K562 (cell line): ENCODE measurements at regions not wholly inside any gene's neighbourhood (a gene's known extent, or its start where the extent isn't known, plus 50 kb on each side); places are given as distances from the start of the nearest gene placed in this dataset.

Source experiments
- BCLAF1 ChIP-seq, 2 experiments: fragments of 450-650 bp in 1 of 2; IDR thresholded peaks; 2 replicates each; pipeline ENCODE4 v1.6.1; 2011 to 2017; ENCODE audit warnings: low read depth in 2 of 2, antibody characterized with exemption in 1 of 2, borderline replicate concordance in 1 of 2, low read length in 1 of 2, mild to moderate bottlenecking in 1 of 2, mixed read lengths in 1 of 2; ENCODE audit not compliant: control insufficient read depth in 1 of 2
- CBX5 ChIP-seq: IDR thresholded peaks from 2 replicates; pipeline ENCODE4 v1.6.1; 2014; ENCODE audit warnings: low read depth, borderline replicate concordance
- CGGBP1 ChIP-seq: fragments of 250-450 bp; sonication (Bioruptor Pico); IDR thresholded peaks from 2 replicates; pipeline ENCODE4 v1.9.0; 2021; ENCODE audit warnings: mild to moderate bottlenecking
- HMGXB4 ChIP-seq: sonication (generic); formaldehyde crosslinking; IDR thresholded peaks from 2 replicates; pipeline ENCODE4 v1.8.1; 2023; ENCODE audit warnings: mild to moderate bottlenecking, missing genetic modification reagents
- MXD1 ChIP-seq: fragments of 250-450 bp; sonication (Bioruptor Pico); IDR thresholded peaks from 2 replicates; pipeline ENCODE4 v1.8.0; 2021; ENCODE audit warnings: borderline replicate concordance, mild to moderate bottlenecking, moderate library complexity; ENCODE audit not compliant: poor library complexity, severe bottlenecking
- RFX1 ChIP-seq: fragments of 450-650 bp; IDR thresholded peaks from 2 replicates; pipeline ENCODE4 v1.6.1; 2016; ENCODE audit warnings: mild to moderate bottlenecking, moderate library complexity
- RREB1 ChIP-seq: fragments of 250-450 bp; sonication (Bioruptor Pico); IDR thresholded peaks from 2 replicates; pipeline ENCODE4 v1.4.0; 2020
- SMARCB1 ChIP-seq: IDR thresholded peaks from 2 replicates; pipeline ENCODE4 v1.6.1; 2011; ENCODE audit warnings: improper control_type of control experiment, low read depth; ENCODE audit not compliant: insufficient read length
- TF ChIP-seq, protein P1 (sequence below), 3 experiments: fragments of 200-800 bp in 1 of 3; fragments of 250-450 bp in 1 of 3; fragments of 450-650 bp in 1 of 3; sonication (Bioruptor Pico) in 1 of 3; sonication (Bioruptor generic) in 1 of 3; formaldehyde crosslinking in 1 of 3; IDR thresholded peaks; 2 replicates each; pipeline versions ENCODE4 v1.6.1 to v1.8.0; 2016 to 2022; ENCODE audit warnings: mild to moderate bottlenecking in 2 of 3, missing genetic modification characterization in 2 of 3, missing compliant biosample characterization in 1 of 3, moderate library complexity in 1 of 3

GRCh38 chr20:53829724-53830521 is 236.3 kb upstream of the ZNF217 start (continued):
- TF ChIP-seq BCLAF1 (IDR thresholded peaks at IDR 0.05; ENCODE audit: borderline replicate concordance in 1 of 2, control insufficient read depth in 1 of 2, low read depth in 2 of 2, low read length in 1 of 2) = no peak
- TF ChIP-seq SMARCB1 = no peak
- no peak for TF ChIP-seq CGGBP1 (CRISPR knock-in tag)
- no peak for TF ChIP-seq RREB1 (CRISPR knock-in tag)
- no peak for TF ChIP-seq CBX5
- TF ChIP-seq MXD1 = no peak
- TF ChIP-seq, protein P1, sequence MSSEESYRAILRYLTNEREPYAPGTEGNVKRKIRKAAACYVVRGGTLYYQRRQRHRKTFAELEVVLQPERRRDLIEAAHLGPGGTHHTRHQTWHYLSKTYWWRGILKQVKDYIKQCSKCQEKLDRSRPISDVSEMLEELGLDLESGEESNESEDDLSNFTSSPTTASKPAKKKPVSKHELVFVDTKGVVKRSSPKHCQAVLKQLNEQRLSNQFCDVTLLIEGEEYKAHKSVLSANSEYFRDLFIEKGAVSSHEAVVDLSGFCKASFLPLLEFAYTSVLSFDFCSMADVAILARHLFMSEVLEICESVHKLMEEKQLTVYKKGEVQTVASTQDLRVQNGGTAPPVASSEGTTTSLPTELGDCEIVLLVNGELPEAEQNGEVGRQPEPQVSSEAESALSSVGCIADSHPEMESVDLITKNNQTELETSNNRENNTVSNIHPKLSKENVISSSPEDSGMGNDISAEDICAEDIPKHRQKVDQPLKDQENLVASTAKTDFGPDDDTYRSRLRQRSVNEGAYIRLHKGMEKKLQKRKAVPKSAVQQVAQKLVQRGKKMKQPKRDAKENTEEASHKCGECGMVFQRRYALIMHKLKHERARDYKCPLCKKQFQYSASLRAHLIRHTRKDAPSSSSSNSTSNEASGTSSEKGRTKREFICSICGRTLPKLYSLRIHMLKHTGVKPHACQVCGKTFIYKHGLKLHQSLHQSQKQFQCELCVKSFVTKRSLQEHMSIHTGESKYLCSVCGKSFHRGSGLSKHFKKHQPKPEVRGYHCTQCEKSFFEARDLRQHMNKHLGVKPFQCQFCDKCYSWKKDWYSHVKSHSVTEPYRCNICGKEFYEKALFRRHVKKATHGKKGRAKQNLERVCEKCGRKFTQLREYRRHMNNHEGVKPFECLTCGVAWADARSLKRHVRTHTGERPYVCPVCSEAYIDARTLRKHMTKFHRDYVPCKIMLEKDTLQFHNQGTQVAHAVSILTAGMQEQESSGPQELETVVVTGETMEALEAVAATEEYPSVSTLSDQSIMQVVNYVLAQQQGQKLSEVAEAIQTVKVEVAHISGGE (CRISPR knock-in tag; IDR thresholded peaks at IDR 0.05) = peak in 1 of 3 experiments; percentile 87; a peak in 2 of 6 replicates
- no peak for TF ChIP-seq HMGXB4 (CRISPR knock-in tag)
- 0 out of 2 replicates have a peak, but pooled peaks have one; percentile 6 for TF ChIP-seq RFX1
